Left ventricle myocardium inferior (tissue), 1 donor: ENCODE measurements at regions not wholly inside any gene's neighbourhood (a gene's known extent, or its start where the extent isn't known, plus 50 kb on each side); places are given as distances from the start of the nearest gene placed in this dataset.

Experiments
- DNase-seq: peaks from one replicate; pipeline ENCODE4 v3.0.0-alpha.2; 2020
- H3K27ac ChIP-seq: fragments of 200-600 bp; replicated peaks from 2 replicates; pipeline ENCODE4 v1.8.0; 2021
- H3K27me3 ChIP-seq: fragments of 200-600 bp; 2 replicates; pipeline ENCODE4 v1.8.0; 2021; ENCODE audit warnings: low read depth
- H3K36me3 ChIP-seq: fragments of 200-600 bp; 2 replicates; pipeline ENCODE4 v1.8.0; 2021
- H3K4me1 ChIP-seq: fragments of 200-600 bp; 2 replicates; pipeline ENCODE4 v1.8.0; 2021
- H3K4me3 ChIP-seq: fragments of 200-600 bp; 2 replicates; pipeline ENCODE4 v1.8.0; 2021; ENCODE audit warnings: mild to moderate bottlenecking, moderate library complexity
- H3K9me3 ChIP-seq: fragments of 200-600 bp; replicated peaks from 2 replicates; pipeline ENCODE4 v1.8.0; 2021
- intact Hi-C: fragments of 100-400 bp; cut with micrococcal nuclease; formaldehyde crosslinking; loops from one replicate; pipeline ENCODE4 v1.11.0; 2022
- TF ChIP-seq, protein P1 (sequence below): fragments of 200-600 bp; IDR thresholded peaks from 2 replicates; pipeline ENCODE4 v1.8.0; 2021; ENCODE audit warnings: antibody characterized with exemption, mild to moderate bottlenecking, borderline replicate concordance
- donor health status: DM: no; HTN: yes; CAD: no; lungs with severe emphysema.

DNA sequence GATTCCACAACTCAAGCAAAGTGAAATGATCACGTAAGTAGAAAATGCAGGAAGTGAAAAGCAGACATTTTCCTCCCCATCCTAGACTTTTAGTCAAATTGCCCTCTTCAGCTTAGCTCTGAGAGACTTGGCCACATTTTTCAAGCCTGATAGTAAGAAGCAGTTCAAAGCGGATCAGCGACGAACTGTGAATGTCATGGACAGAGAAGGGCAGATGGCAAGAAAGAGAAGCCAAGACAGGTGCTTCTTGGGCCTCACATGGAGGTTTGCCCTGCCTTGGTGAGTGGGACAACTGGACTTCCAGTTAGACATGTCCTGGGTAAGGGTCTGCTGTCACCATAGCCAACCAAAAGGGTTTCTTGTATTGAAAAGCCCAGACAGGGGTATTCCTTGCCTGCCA is 291.5 kb downstream of the MED10 start:
- Histone ChIP-seq H3K4me3 (no peak overlapping the region), H3K4me1 (no peaks in the 10 kb centered on the region), H3K36me3 (no peaks in the 10 kb centered on the region), H3K27me3 (no peaks in the 10 kb centered on the region), H3K27ac (no peak overlapping the region), H3K9me3 (no peaks in the 10 kb centered on the region)
- TF ChIP-seq, protein P1, sequence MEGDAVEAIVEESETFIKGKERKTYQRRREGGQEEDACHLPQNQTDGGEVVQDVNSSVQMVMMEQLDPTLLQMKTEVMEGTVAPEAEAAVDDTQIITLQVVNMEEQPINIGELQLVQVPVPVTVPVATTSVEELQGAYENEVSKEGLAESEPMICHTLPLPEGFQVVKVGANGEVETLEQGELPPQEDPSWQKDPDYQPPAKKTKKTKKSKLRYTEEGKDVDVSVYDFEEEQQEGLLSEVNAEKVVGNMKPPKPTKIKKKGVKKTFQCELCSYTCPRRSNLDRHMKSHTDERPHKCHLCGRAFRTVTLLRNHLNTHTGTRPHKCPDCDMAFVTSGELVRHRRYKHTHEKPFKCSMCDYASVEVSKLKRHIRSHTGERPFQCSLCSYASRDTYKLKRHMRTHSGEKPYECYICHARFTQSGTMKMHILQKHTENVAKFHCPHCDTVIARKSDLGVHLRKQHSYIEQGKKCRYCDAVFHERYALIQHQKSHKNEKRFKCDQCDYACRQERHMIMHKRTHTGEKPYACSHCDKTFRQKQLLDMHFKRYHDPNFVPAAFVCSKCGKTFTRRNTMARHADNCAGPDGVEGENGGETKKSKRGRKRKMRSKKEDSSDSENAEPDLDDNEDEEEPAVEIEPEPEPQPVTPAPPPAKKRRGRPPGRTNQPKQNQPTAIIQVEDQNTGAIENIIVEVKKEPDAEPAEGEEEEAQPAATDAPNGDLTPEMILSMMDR: no peak
- intact Hi-C loops: no loop called here
- no peak for DNase-seq

DNA sequence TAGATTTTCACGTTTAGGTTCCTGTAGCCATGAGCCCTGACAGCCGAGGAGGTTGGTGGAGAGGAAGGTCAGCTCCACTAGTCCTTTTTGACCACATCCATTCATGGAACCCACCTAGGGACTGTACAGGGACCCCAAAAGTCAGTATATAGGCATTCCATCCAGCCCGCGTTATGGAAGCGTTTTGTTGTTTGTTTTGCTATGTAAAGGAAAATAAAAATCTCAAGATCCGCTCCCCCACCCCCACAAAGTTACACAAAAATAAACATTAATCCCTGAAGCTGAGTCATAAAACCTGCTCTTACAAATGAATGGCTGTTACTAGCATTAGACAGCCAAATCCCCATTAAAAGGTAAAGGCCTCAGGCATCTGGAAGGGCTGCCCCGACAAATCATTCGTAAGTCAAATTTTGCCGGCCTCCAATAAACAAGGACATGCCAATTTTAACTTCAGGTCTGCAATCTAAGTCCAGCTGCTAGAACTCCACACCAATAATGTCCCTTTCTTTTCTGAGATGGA is 292.9 kb downstream of the MED10 start:
- no peak overlapping the region for H3K27ac ChIP-seq
- no peaks in the 10 kb centered on the region for H3K4me1 ChIP-seq
- TF ChIP-seq, protein P1: no peak
- H3K4me3 ChIP-seq: no peak overlapping the region
- no peaks in the 10 kb centered on the region for H3K36me3 ChIP-seq
- no peaks in the 10 kb centered on the region for H3K27me3 ChIP-seq
- no peak for DNase-seq
- H3K9me3 ChIP-seq: no peaks in the 10 kb centered on the region
- intact Hi-C loops: no loop called here

DNA sequence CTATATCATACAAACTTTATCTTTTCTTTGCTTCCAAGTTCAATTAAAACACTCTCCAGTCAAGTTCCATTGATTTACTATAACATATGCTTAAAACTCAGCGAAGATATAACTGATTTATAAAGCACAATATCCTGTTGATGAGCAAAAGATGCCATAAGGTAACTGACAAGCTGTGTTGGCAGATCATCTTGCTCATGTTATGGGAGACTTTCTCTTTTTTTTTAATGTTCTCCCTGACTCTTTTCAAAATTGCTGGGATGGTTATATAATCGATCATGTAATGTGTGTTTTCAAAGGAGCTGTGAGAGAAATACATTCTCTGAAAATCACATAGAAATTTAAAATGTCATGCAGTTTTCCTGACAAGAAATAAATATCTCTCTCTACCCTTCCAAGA is 293.5 kb downstream of the MED10 start:
- Histone ChIP-seq H3K4me3 (no peak overlapping the region), H3K9me3 (no peaks in the 10 kb centered on the region), H3K27me3 (no peaks in the 10 kb centered on the region), H3K27ac (no peak overlapping the region), H3K4me1 (no peaks in the 10 kb centered on the region), H3K36me3 (no peaks in the 10 kb centered on the region)
- no peak for DNase-seq
- intact Hi-C loops: no loop called here
- TF ChIP-seq, protein P1: no peak

DNA sequence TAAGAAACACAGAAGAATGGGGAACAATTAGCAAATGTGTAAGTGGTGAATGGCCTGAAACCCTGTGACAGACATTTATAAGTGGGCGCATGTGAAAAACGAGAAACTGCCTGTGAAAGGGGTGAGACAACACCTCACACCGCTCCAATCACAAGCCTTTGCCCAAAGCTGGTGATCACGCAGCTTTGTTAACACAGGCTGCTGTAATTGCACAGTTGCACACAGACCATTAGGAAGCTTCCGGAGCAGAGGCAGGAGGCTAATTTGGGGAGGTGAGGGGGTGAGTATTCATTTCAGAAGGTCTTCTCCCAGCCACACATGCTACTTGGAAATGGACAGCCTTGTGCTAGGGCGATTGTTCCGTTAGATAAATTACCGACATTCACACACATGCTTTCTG is 294.0 kb downstream of the MED10 start:
- H3K27me3 ChIP-seq: peaks cover 3% of the 10 kb centered on the region
- no peaks in the 10 kb centered on the region for H3K36me3 ChIP-seq
- no peak for DNase-seq
- H3K27ac ChIP-seq: no peak overlapping the region
- no peak overlapping the region for H3K4me3 ChIP-seq
- TF ChIP-seq, protein P1: no peak
- intact Hi-C loops: no loop called here
- no peaks in the 10 kb centered on the region for H3K4me1 ChIP-seq
- no peaks in the 10 kb centered on the region for H3K9me3 ChIP-seq

DNA sequence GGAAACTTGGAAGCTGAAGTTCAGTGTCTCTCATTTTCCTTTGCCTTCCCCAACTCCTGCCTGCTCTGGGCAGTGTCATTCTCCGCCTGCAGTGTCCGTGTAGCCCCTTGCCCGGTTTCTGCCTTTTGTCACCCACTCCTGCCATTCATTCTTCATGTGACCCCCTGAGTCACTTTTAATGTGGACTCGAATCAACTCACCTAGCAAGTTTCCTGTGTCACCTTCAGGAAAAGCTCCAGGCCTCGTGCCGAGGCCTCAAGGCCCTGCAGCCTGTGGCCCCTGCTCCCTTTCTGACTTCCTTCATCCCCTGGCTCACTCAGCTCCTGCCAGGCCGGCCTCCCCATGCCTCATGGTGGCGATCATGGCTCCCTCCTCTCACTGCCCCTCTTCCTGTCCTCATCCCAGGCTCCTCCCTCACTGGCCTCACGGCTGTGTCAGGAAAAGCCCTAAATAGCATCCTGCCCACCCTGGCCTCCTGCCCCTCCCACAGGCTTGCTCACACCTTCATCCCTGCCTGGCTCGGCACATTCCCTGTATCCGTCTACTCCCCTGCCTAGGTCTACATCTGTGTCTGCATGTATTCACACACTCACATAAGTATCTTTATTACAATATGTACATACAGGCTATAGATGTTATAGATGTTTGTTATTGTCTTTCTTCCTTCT is 294.9 kb downstream of the MED10 start:
- H3K36me3 ChIP-seq: no peaks in the 10 kb centered on the region
- peaks cover 10% of the 10 kb centered on the region for H3K27me3 ChIP-seq
- intact Hi-C loops: no loop called here
- no peak overlapping the region for H3K27ac ChIP-seq
- DNase-seq: no peak
- no peak overlapping the region for H3K4me3 ChIP-seq
- H3K9me3 ChIP-seq: no peaks in the 10 kb centered on the region
- H3K4me1 ChIP-seq: no peaks in the 10 kb centered on the region
- TF ChIP-seq, protein P1: no peak
